GM12878 (cell line): ENCODE measurements at regions not wholly inside any gene's neighbourhood (a gene's known extent, or its start where the extent isn't known, plus 50 kb on each side); places are given as distances from the start of the nearest gene placed in this dataset.

Experiments
- ATAC-seq: fragments of 200-7000 bp; cut with Tn5 transposase; 3 replicates; pipeline ENCODE4 v1.9.1; 2020; ENCODE audit warnings: mild to moderate bottlenecking, moderate library complexity
- BruUV-seq: library from RNA; stranded (reverse); fragments of 400-500 nt; replicated peaks from 2 replicates; lab custom pipeline; 2021; lab: Mats Ljungman, UMichigan
- CTCF ChIA-PET: fragments of 300-600 bp; sonication (Branson Sonifier 250); formaldehyde crosslinking; extraction: SDS; loops from one replicate; lab custom pipeline; 2021; ENCODE audit warnings: inconsistent platforms; lab: Yijun Ruan, JAX
- POLR2A ChIA-PET: fragments of 350-600 bp; formaldehyde crosslinking; extraction: SDS; loops from one replicate; lab custom pipeline; 2021; ENCODE audit warnings: inconsistent platforms; lab: Charles Lee
- RAD21 ChIA-PET: fragments of 300-600 bp; sonication (Branson Sonifier 250); formaldehyde crosslinking; loops from one replicate; lab custom pipeline; 2023; ENCODE audit warnings: antibody characterized with exemption; ENCODE audit not compliant: unreplicated experiment; lab: Charles Lee
- SMC1A ChIA-PET: fragments of 300-600 bp; sonication (Branson Sonifier 250); formaldehyde crosslinking; loops from one replicate; lab custom pipeline; 2023; ENCODE audit not compliant: unreplicated experiment, uncharacterized antibody; lab: Charles Lee
- DNase-seq: peaks from one replicate; pipeline ENCODE4 v3.0.0-alpha.2; 2011; ENCODE audit warnings: low read depth, low spot score
- FAIRE-seq: peaks from 3 replicates; lab custom pipeline; 2011; peaks lifted over from hg19 to GRCh38; lab: Jason Lieb, UNC
- H2AFZ ChIP-seq: 2 replicates; pipeline ENCODE4 v1.6.0; 2011; ENCODE audit warnings: low read depth, low read length, control low read depth; ENCODE audit not compliant: control insufficient read depth
- H3K27ac ChIP-seq: 2 replicates; pipeline ENCODE4 v1.5.1; 2011; ENCODE audit warnings: control low read depth; ENCODE audit not compliant: control insufficient read depth, insufficient read depth
- H3K27me3 ChIP-seq, 2 experiments: replicated peaks in 1 of 2; 2 replicates each; pipeline versions ENCODE4 v1.6.0 to v1.6.1; 2011; ENCODE audit warnings: low read length in 1 of 2; ENCODE audit not compliant: control insufficient read depth in 2 of 2, insufficient read depth in 2 of 2
- H3K36me3 ChIP-seq, 2 experiments: 2 replicates each; pipeline ENCODE4 v1.5.1; 2011; ENCODE audit warnings: low read length in 1 of 2; ENCODE audit not compliant: control insufficient read depth in 2 of 2, insufficient read depth in 2 of 2
- H3K4me1 ChIP-seq: 2 replicates; pipeline ENCODE4 v1.6.1; 2011; ENCODE audit warnings: mild to moderate bottlenecking, low read length, moderate library complexity, mixed read lengths; ENCODE audit not compliant: control insufficient read depth, insufficient read depth
- H3K4me2 ChIP-seq: 2 replicates; pipeline ENCODE4 v1.6.0; 2011; ENCODE audit warnings: control low read depth; ENCODE audit not compliant: control insufficient read depth, insufficient read depth
- H3K4me3 ChIP-seq: fragments of 200-600 bp; sonication (generic); 2 replicates; pipeline ENCODE4 v1.5.1; 2016
- H3K79me2 ChIP-seq: 2 replicates; pipeline ENCODE4 v1.6.0; 2011; ENCODE audit warnings: low read length; ENCODE audit not compliant: control insufficient read depth, insufficient read depth
- H3K9ac ChIP-seq: 2 replicates; pipeline ENCODE4 v1.8.0; 2011; ENCODE audit warnings: low read length, control low read depth, mixed read lengths; ENCODE audit not compliant: control insufficient read depth, insufficient read depth
- H3K9me3 ChIP-seq: replicated peaks from 3 replicates; pipeline ENCODE4 v1.5.1; 2011; ENCODE audit warnings: mild to moderate bottlenecking, low read length; ENCODE audit not compliant: control insufficient read depth, insufficient read depth
- H4K20me1 ChIP-seq: 2 replicates; pipeline ENCODE4 v1.6.0; 2011; ENCODE audit not compliant: control insufficient read depth, insufficient read depth
- EGR1 ChIP-seq, 2 experiments: IDR thresholded peaks; 1 replicate in 1 of 2; 2 replicates in 1 of 2; pipeline ENCODE4 v1.6.1; 2011 to 2012; ENCODE audit warnings: low read depth in 2 of 2, low read length in 2 of 2, borderline replicate concordance in 1 of 2, mild to moderate bottlenecking in 1 of 2, moderate library complexity in 1 of 2
- FOS ChIP-seq: IDR thresholded peaks from 3 replicates; pipeline ENCODE4 v1.6.1; 2011; ENCODE audit warnings: borderline replicate concordance; ENCODE audit not compliant: insufficient read length; ENCODE audit errors: extremely low read depth
- MEF2A ChIP-seq: IDR thresholded peaks from 2 replicates; pipeline ENCODE4 v1.6.1; 2011; ENCODE audit warnings: low read depth, mild to moderate bottlenecking, low read length, moderate library complexity; ENCODE audit not compliant: insufficient read depth
- PAX8 ChIP-seq: fragments of 450-650 bp; IDR thresholded peaks from 2 replicates; pipeline ENCODE4 v1.6.1; 2017; ENCODE audit warnings: mild to moderate bottlenecking, moderate library complexity
- RAD21 ChIP-seq: IDR thresholded peaks from 2 replicates; pipeline ENCODE4 v1.6.1; 2011; ENCODE audit warnings: mild to moderate bottlenecking, low read depth, low read length, moderate library complexity; ENCODE audit not compliant: insufficient read depth
- RUNX3 ChIP-seq: IDR thresholded peaks from 2 replicates; pipeline ENCODE4 v1.6.1; 2012; ENCODE audit warnings: low read length, inconsistent platforms
- SIN3A ChIP-seq: IDR thresholded peaks from 2 replicates; pipeline ENCODE4 v1.6.1; 2012; ENCODE audit warnings: low read depth, low read length, improper control_type of control experiment
- SMARCA5 ChIP-seq: fragments of 450-650 bp; IDR thresholded peaks from 2 replicates; pipeline ENCODE4 v1.6.1; 2017; ENCODE audit warnings: mild to moderate bottlenecking
- SREBF1 ChIP-seq: IDR thresholded peaks from 2 replicates; pipeline ENCODE4 v1.6.1; 2012; ENCODE audit warnings: mild to moderate bottlenecking, low read length
- STAT1 ChIP-seq: fragments of 450-650 bp; conservative IDR thresholded peaks from 2 replicates; pipeline ENCODE4 v1.6.1; 2014; ENCODE audit warnings: antibody characterized with exemption, mild to moderate bottlenecking
- TCF7 ChIP-seq: IDR thresholded peaks from 2 replicates; pipeline ENCODE4 v1.6.1; 2014; ENCODE audit warnings: antibody characterized with exemption, borderline replicate concordance
- WRNIP1 ChIP-seq: IDR thresholded peaks from 2 replicates; pipeline ENCODE4 v1.6.1; 2011; ENCODE audit warnings: low read depth, low read length, improper control_type of control experiment, borderline replicate concordance
- ZBTB11 ChIP-seq: fragments of 450-650 bp; formaldehyde crosslinking; IDR thresholded peaks from 2 replicates; pipeline ENCODE4 v1.5.0; 2022; ENCODE audit warnings: mild to moderate bottlenecking, missing genetic modification characterization
- ZBTB33 ChIP-seq: fragments of 450-650 bp; IDR thresholded peaks from 2 replicates; pipeline ENCODE4 v1.6.1; 2017; ENCODE audit warnings: mild to moderate bottlenecking
- WGBS: methylation state at CpG from one replicate; pipeline ENCODE4 v1.1.6; 2016; ENCODE audit warnings: low lambda C conversion rate; ENCODE audit not compliant: insufficient replicate concordance, insufficient coverage; ENCODE audit errors: missing lambda C conversion rate; 5-methylcytosine and 5-hydroxymethylcytosine counted together
- in situ Hi-C: fragments of 300-500 bp; cut with MboI; formaldehyde crosslinking; loops from 9 replicates; pipeline ENCODE4 v1.14.3; 2018; ENCODE audit warnings: mixed read lengths
- intact Hi-C: fragments of 100-400 bp; cut with micrococcal nuclease; formaldehyde crosslinking; loops from one replicate; pipeline ENCODE4 v1.14.2; 2022; ENCODE audit not compliant: unreplicated experiment

GRCh38 chr7:136057509-136057908 is 80.3 kb upstream of the MTPN start:
- H3K36me3 ChIP-seq = no peaks in the 10 kb centered on the region
- no peak overlapping the region for H3K27ac ChIP-seq
- ChIA-PET CTCF (no interaction called here), SMC1A (no interaction called here), RAD21 (no interaction called here), POLR2A (no interaction called here)
- DNase-seq (no peak), ATAC-seq (no peak), FAIRE-seq (no peak)
- no peaks in the 10 kb centered on the region for H4K20me1 ChIP-seq
- in situ Hi-C loops = no loop called here
- no peak overlapping the region for H3K4me2 ChIP-seq
- no peaks in the 10 kb centered on the region for H3K9me3 ChIP-seq
- BruUV-seq = no TSS peak
- intact Hi-C loops = no loop called here
- H3K9ac ChIP-seq = no peak overlapping the region
- H3K27me3 ChIP-seq = no peaks in the 10 kb centered on the region
- WGBS = 22% methylated on average over 6 of the region's 6 CpGs
- H3K4me1 ChIP-seq = no peaks in the 10 kb centered on the region
- TF ChIP-seq RAD21 (no peak), PAX8 (no peak), FOS (no peak), TCF7 (no peak), STAT1 (no peak), RUNX3 (no peak)
- H3K4me3 ChIP-seq = no peak overlapping the region
- H2AFZ ChIP-seq = no peak overlapping the region
- no peaks in the 10 kb centered on the region for H3K79me2 ChIP-seq

- no TSS peak for BruUV-seq
- no peak overlapping the region for H2AFZ ChIP-seq
- CTCF ChIA-PET = no interaction called here
- SMC1A ChIA-PET = no interaction called here
- H3K27ac ChIP-seq = no peak overlapping the region
- no peaks in the 10 kb centered on the region for H3K27me3 ChIP-seq
- RAD21 ChIA-PET = no interaction called here
- H3K4me2 ChIP-seq = no peak overlapping the region
- H3K4me3 ChIP-seq = no peak overlapping the region
- ATAC-seq = no peak
- POLR2A ChIA-PET = no interaction called here
- intact Hi-C loops (no loop called here), in situ Hi-C loops (no loop called here)
- 49% methylated on average over 6 of the region's 6 CpGs for WGBS
- H4K20me1 ChIP-seq = no peaks in the 10 kb centered on the region
- FAIRE-seq = no peak
- H3K9ac ChIP-seq = no peak overlapping the region
- no peaks in the 10 kb centered on the region for H3K79me2 ChIP-seq
- no peak for DNase-seq
- H3K9me3 ChIP-seq = no peaks in the 10 kb centered on the region
- H3K36me3 ChIP-seq = no peaks in the 10 kb centered on the region
- no peaks in the 10 kb centered on the region for H3K4me1 ChIP-seq
- TF ChIP-seq ZBTB33 (no peak), ZBTB11 (CRISPR knock-in tag) (no peak), EGR1 (IDR thresholded peaks at IDR 0.05; ENCODE audit: borderline replicate concordance in 1 of 2, low read depth in 2 of 2, low read length in 2 of 2) (no peak), SREBF1 (no peak), MEF2A (no peak), SMARCA5 (no peak), WRNIP1 (no peak), SIN3A (no peak)
Measured at GRCh38 chr7:136056651-136057231, 79.6 kb upstream of the MTPN start.
